ENCODE measurements at regions not wholly inside any gene's neighbourhood (a gene's known extent, or its start where the extent isn't known, plus 50 kb on each side); places are given as distances from the start of the nearest gene placed in this dataset.

GRCh38 chr1:187987236-187987776 lies 1158.6 kb downstream of the PLA2G4A start (continued):
- TF ChIP-seq, protein P1, sequence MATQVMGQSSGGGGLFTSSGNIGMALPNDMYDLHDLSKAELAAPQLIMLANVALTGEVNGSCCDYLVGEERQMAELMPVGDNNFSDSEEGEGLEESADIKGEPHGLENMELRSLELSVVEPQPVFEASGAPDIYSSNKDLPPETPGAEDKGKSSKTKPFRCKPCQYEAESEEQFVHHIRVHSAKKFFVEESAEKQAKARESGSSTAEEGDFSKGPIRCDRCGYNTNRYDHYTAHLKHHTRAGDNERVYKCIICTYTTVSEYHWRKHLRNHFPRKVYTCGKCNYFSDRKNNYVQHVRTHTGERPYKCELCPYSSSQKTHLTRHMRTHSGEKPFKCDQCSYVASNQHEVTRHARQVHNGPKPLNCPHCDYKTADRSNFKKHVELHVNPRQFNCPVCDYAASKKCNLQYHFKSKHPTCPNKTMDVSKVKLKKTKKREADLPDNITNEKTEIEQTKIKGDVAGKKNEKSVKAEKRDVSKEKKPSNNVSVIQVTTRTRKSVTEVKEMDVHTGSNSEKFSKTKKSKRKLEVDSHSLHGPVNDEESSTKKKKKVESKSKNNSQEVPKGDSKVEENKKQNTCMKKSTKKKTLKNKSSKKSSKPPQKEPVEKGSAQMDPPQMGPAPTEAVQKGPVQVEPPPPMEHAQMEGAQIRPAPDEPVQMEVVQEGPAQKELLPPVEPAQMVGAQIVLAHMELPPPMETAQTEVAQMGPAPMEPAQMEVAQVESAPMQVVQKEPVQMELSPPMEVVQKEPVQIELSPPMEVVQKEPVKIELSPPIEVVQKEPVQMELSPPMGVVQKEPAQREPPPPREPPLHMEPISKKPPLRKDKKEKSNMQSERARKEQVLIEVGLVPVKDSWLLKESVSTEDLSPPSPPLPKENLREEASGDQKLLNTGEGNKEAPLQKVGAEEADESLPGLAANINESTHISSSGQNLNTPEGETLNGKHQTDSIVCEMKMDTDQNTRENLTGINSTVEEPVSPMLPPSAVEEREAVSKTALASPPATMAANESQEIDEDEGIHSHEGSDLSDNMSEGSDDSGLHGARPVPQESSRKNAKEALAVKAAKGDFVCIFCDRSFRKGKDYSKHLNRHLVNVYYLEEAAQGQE (IDR thresholded peaks at IDR 0.05; ENCODE audit: unreplicated experiment): no peak
- TF ChIP-seq ETS1 (IDR thresholded peaks at IDR 0.05): no peak

DNA sequence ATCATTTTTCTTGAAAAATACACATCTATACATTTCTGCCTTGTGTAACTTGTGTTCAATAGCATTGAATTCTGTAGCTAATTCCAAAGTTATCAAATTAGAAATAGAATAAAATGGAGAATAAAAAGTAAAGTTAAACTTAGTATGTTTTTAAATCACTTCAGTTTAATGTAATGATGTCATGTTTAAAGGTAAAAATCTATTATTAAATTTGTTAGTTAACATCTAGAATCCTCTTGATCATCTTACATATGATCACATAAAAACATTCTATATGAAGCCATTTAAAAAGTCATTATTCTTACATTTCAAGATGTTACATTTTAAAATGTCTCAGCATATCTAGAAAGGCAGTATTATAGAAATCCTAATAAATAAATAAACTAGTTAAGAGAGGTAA lies 1163.2 kb downstream of the PLA2G4A start:
- Histone ChIP-seq H3K27ac (ENCODE audit: low read depth) (no peak overlapping the region), H3K27me3 (ENCODE audit: insufficient read depth) (no peaks in the 10 kb centered on the region), H4K20me1 (replicated peaks; ENCODE audit: insufficient read depth) (no peaks in the 10 kb centered on the region), H3F3A (replicated peaks; ENCODE audit: low read depth) (no peaks in the 10 kb centered on the region), H3K4me2 (no peak overlapping the region), H3K36me3 (ENCODE audit: insufficient read depth) (no peaks in the 10 kb centered on the region), H3K4me3 (no peak overlapping the region), H2AFZ (no peak overlapping the region), H3K79me2 (replicated peaks; ENCODE audit: insufficient read depth) (no peaks in the 10 kb centered on the region), H3K9me2 (ENCODE audit: insufficient read depth) (no peaks in the 10 kb centered on the region), H3K4me1 (ENCODE audit: insufficient read depth) (no peaks in the 10 kb centered on the region)
- Mint-ChIP-seq H3K27me3 (ENCODE audit: insufficient read depth, low read depth, poor library complexity) (no peaks in the 10 kb centered on the region), H3K4me3 (no peak overlapping the region), H3K27ac (no peak overlapping the region), H3K36me3 (ENCODE audit: low read depth) (no peaks in the 10 kb centered on the region), H3K4me1 (peaks cover 8% of the 10 kb centered on the region; the same call in 2 of the 3 replicates), H3K9me3 (no peaks in the 10 kb centered on the region)
- TF ChIP-seq STAT1 (IDR thresholded peaks at IDR 0.05; ENCODE audit: unreplicated experiment) (no peak), NANOG (IDR thresholded peaks at IDR 0.05; ENCODE audit: borderline replicate concordance) (no peak), POLR2AphosphoS5 (IDR thresholded peaks at IDR 0.05; ENCODE audit: low read depth) (no peak)
- TF ChIP-seq, protein P1 (IDR thresholded peaks at IDR 0.05; ENCODE audit: unreplicated experiment): no peak
- DNase-seq (ENCODE audit: low spot score) (no peak), ATAC-seq (no peak)

Data from GM23338 (cell line).